Mucosa of stomach (tissue), 1 donor: ENCODE measurements at regions not wholly inside any gene's neighbourhood (a gene's known extent, or its start where the extent isn't known, plus 50 kb on each side); places are given as distances from the start of the nearest gene placed in this dataset.

Source experiments
- H3K27me3 ChIP-seq: one replicate; pipeline ENCODE4 v1.7.0; 2013; ENCODE audit warnings: mild to moderate bottlenecking, low read length; ENCODE audit not compliant: control insufficient read depth, insufficient read depth
- H3K36me3 ChIP-seq: one replicate; pipeline ENCODE4 v1.7.0; 2013; ENCODE audit warnings: low read length; ENCODE audit not compliant: control insufficient read depth, insufficient read depth
- H3K4me1 ChIP-seq: one replicate; pipeline ENCODE4 v1.7.0; 2013; ENCODE audit warnings: mild to moderate bottlenecking, low read length; ENCODE audit not compliant: control insufficient read depth, insufficient read depth
- H3K4me3 ChIP-seq: one replicate; pipeline ENCODE4 v1.7.0; 2013; ENCODE audit warnings: low read length
- H3K9ac ChIP-seq: one replicate; pipeline ENCODE4 v1.7.0; 2013; ENCODE audit warnings: mild to moderate bottlenecking, low read length, moderate library complexity
- H3K9me3 ChIP-seq: one replicate; pipeline ENCODE4 v1.7.0; 2013; ENCODE audit warnings: mild to moderate bottlenecking, low read length, moderate library complexity; ENCODE audit not compliant: control insufficient read depth
- donor health status: Pancreatic carcinoma.

DNA sequence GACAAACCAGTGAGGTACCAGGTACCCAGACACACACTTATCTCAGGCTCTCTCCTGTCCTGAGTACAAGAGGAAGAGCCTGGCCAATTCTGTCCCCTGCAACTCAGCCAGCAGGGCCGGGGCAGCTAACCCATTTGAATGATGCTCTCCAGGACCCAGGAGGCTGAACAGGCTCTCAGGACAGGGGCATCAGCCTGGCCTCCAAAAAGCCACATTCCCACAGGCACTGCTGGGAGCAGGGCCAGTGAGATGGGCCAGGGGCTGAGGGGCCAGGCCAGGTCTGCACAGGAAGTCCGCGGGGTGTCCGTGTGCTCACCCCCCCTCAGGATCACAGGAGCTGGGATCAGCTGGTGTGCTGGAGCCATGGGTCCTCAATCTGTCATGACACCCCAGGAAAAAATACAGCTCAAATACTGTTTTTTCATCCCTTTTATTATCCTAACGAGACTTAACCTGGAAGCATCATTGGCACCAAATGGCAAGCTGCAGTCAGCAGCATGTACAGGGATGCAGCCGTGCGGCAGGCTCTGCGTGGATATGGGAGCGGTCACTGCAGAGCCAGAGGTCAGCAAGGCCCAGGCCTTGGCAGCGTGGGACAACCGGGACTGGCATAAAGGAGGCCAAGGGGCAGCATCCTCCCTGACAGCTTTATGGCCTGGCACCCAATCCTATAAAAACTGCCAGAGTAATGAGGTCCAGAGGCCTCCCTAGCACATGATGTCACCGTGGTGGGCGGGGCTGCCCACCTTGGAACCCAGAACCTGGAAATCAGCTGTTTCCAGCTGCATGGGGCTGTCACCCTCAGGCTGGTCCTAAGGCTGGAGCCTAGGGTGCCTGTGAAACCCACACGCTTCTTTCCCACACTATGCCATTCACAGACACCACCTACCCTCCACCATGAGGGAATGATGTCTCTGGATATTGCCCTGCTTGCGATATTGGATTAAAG lies 276.7 kb downstream of the C16orf95 start:
- Histone ChIP-seq H3K36me3 (no peaks in the 10 kb centered on the region), H3K9me3 (no peaks in the 10 kb centered on the region), H3K27me3 (peaks cover 17% of the 10 kb centered on the region), H3K4me1 (no peaks in the 10 kb centered on the region), H3K4me3 (no peak overlapping the region), H3K9ac (no peak overlapping the region)

GRCh38 chr16:87041286-87041685 lies 275.9 kb downstream of the C16orf95 start:
- Histone ChIP-seq H3K9ac (no peak overlapping the region), H3K4me1 (no peaks in the 10 kb centered on the region), H3K4me3 (no peak overlapping the region), H3K9me3 (no peaks in the 10 kb centered on the region), H3K27me3 (peaks cover 17% of the 10 kb centered on the region), H3K36me3 (no peaks in the 10 kb centered on the region)

- Histone ChIP-seq H3K9ac (no peak overlapping the region), H3K4me1 (no peaks in the 10 kb centered on the region), H3K9me3 (no peaks in the 10 kb centered on the region), H3K27me3 (peaks cover 17% of the 10 kb centered on the region), H3K4me3 (no peak overlapping the region), H3K36me3 (no peaks in the 10 kb centered on the region)
These were observed 274.5 kb downstream of the C16orf95 start for GRCh38 chr16:87042551-87043230.

DNA sequence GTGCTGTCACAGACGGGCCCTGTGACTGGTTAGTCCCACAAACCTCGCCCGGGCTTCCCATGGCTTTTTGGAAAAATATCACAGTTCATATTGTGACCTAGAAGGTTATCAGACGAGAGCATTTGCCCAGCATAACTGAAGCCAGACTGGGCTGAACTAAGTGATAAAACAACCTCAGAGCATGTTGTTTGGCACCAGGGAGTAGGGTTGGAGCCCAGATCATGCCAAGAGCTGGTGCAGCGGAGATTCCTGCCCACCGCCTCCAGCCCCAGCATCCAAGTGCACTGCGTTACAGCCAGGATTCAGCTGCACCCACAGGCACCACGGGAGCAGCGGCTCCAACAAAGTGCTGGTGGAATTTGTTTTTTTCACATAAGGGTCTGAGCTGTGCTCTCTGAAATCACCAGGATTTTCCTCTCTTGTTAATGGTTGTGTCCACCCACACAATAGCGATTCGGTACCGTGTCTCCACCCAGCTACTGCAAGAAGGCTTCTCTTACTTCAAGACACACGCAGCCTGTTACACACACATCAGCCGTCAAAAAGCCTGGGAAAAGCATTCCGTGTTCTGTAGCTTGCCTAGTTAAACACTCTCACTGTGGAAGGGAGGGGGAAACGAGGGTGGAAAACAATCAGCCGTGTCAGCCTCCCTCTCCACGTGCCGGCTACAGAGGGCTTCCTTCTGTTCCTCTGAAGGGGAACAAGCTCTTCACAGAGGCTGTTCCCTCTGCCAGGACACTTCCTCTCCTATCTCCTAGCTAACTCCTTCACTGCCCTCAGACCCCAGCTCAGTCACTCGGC lies 273.8 kb downstream of the C16orf95 start:
- peaks cover 17% of the 10 kb centered on the region for H3K27me3 ChIP-seq
- no peak overlapping the region for H3K9ac ChIP-seq
- H3K4me3 ChIP-seq, result no peak overlapping the region
- no peaks in the 10 kb centered on the region for H3K4me1 ChIP-seq
- H3K9me3 ChIP-seq, result no peaks in the 10 kb centered on the region
- no peaks in the 10 kb centered on the region for H3K36me3 ChIP-seq

- no peak overlapping the region for H3K4me3 ChIP-seq
- H3K4me1 ChIP-seq, result no peaks in the 10 kb centered on the region
- H3K36me3 ChIP-seq, result no peaks in the 10 kb centered on the region
- H3K9ac ChIP-seq, result no peak overlapping the region
- no peaks in the 10 kb centered on the region for H3K9me3 ChIP-seq
- peaks cover 17% of the 10 kb centered on the region for H3K27me3 ChIP-seq
These were observed 273.2 kb downstream of the C16orf95 start for GRCh38 chr16:87044032-87044382.

DNA sequence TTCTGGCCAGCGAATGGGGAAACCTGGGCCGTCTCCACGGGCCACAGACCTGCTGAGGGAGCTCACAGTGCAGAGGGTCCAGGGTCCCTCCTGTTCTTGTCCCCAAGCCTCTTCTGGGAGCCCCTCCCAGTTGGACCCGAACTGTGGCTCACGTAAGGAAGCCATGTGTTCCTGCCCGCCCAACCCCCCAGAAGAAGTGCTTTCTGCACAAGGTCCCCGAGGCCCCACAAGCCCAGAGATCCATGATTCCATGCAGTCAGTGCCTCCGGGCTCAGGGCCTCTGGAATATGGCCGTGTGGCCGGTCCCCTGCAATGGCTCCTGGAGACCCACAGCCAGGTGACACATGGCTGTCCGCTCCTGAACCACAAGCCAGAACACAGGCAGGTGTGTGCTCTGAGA lies 272.4 kb downstream of the C16orf95 start:
- Histone ChIP-seq H3K27me3 (peaks cover 17% of the 10 kb centered on the region), H3K36me3 (no peaks in the 10 kb centered on the region)

DNA sequence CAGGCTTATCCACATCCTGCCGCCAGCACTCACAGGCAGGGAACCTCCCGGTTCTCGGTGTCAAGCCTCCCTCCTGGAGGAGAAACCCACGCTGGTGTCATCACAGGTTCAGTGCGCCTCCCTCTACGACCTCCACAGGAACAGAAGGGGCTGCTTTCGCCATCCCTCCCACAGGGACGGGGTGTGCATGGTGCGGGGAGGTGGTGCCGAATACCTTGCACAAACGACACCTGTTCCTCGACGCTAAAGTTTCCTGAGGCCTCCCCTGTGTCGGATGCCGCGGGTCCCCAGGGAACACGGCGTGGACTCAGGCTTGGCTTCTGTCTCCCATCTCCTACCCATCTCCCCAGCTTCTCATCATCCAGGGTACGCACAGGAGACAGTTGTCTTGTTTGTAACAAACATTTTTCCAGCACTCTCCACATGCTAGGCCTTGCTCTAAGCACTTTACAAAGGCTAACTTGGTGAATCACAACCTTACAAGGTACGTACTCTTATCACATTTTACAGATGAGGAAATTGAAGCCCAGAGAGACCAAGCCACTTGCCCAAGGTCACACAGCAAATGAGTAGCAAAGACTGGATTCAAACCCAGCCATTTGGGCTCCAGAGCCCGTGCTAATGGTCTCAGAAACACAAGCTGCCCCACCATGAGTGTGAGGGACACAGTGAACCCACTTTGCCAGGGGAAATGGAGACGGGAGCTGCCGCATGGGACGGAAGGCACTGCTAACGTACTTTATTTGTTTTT lies 271.6 kb downstream of the C16orf95 start:
- H3K27me3 ChIP-seq, result peaks cover 17% of the 10 kb centered on the region
- no peak overlapping the region for H3K4me3 ChIP-seq
- H3K9me3 ChIP-seq, result no peaks in the 10 kb centered on the region
- H3K36me3 ChIP-seq, result no peaks in the 10 kb centered on the region
- no peaks in the 10 kb centered on the region for H3K4me1 ChIP-seq
- H3K9ac ChIP-seq, result no peak overlapping the region

More for the DNA sequence above, 272.4 kb downstream of the C16orf95 start:
- H3K9ac ChIP-seq, result no peak overlapping the region
- no peaks in the 10 kb centered on the region for H3K9me3 ChIP-seq
- H3K4me3 ChIP-seq, result no peak overlapping the region
- no peaks in the 10 kb centered on the region for H3K4me1 ChIP-seq

- H3K36me3 ChIP-seq, result no peaks in the 10 kb centered on the region
- H3K9me3 ChIP-seq, result no peaks in the 10 kb centered on the region
- no peaks in the 10 kb centered on the region for H3K4me1 ChIP-seq
- H3K9ac ChIP-seq, result no peak overlapping the region
- H3K4me3 ChIP-seq, result no peak overlapping the region
- peaks cover 17% of the 10 kb centered on the region for H3K27me3 ChIP-seq
These were observed 271.0 kb downstream of the C16orf95 start for GRCh38 chr16:87046235-87046634.

DNA sequence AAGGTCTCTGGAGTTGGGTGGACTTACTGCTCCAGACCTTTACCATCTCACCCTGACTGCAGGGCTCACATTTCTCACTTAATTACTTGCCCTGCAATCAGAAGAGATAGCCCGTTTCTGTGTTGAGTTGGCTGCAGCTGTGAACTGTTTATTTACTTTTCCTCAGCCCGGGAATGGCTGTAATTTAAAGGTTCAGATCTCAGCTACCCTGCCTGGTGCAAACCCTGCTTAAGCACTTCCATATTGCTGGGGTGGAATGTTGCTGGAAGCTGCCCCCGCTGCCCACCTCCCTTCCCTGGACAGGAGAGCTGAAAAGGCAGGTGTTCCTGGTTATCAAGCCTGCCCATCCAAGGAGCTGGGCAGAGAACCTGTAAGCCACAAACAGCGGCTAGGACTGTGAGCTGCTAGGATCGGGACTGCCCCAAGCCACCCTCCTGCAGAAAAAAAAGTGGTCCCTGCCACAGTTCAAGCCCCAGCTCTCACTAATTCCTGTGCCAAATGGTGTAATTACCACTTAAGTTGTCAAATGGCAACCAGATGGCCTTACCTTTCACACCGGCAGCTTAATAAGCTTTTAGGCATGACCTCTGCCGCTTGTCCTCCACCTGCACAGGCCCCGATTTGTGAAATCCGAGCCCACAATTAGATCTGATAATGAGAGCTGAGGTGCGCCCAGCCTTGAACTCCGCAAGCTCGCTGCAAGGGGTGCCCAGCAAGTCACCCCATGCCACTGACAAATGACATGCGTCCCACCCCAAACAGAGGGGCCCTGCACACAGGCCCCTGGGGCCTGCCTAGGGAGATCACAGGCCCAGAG lies 269.8 kb downstream of the C16orf95 start:
- Histone ChIP-seq H3K9ac (no peak overlapping the region), H3K9me3 (no peaks in the 10 kb centered on the region), H3K36me3 (no peaks in the 10 kb centered on the region), H3K27me3 (peaks cover 22% of the 10 kb centered on the region), H3K4me3 (no peak overlapping the region), H3K4me1 (no peaks in the 10 kb centered on the region)

DNA sequence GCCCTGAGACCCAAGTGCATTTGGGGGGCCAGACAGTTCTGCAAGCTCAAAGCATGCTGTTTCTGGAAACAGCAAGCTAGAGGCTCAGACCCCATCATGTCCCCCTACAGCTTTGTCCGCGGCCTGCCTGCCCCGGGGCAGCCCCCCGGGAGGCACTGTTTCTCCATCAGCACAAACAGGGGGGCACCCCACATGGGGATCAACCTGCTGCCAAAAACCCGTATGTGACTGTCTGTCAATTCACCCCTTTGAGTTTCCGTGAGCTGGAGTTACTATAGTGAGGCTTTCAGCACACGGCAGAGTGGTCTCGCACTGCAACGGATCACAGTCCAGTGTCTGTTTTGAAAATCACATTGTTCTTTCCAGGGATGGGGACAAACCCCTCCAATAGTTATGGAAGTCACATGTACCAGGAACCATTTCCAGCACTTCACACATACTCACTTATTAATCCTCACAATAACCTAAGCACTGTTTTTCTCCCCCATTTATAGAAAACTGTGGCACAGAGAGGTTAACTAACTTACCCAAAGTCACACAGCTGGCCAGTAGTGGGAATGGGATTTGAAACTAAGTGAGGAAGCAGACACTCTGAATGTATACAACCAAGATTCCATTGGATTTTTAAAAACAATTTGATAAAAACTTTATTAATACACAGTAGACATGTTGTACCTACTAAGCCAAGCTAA lies 269.0 kb downstream of the C16orf95 start:
- H3K9ac ChIP-seq, result no peak overlapping the region
- no peaks in the 10 kb centered on the region for H3K36me3 ChIP-seq
- H3K4me1 ChIP-seq, result no peaks in the 10 kb centered on the region
- H3K9me3 ChIP-seq, result no peaks in the 10 kb centered on the region
- peaks cover 18% of the 10 kb centered on the region for H3K27me3 ChIP-seq
- H3K4me3 ChIP-seq, result no peak overlapping the region
